Activated gamma-delta T cell treated with anti-CD3 and anti-CD28 coated beads, Interleukin-2, amount 50 U/mL, for 16 hours (primary cell): ENCODE measurements at regions not wholly inside any gene's neighbourhood (a gene's known extent, or its start where the extent isn't known, plus 50 kb on each side); places are given as distances from the start of the nearest gene placed in this dataset.

Source experiments
- DNase-seq: peaks from one replicate; pipeline ENCODE4 v3.0.0-alpha.2; 2020; ENCODE audit warnings: low read depth

DNA sequence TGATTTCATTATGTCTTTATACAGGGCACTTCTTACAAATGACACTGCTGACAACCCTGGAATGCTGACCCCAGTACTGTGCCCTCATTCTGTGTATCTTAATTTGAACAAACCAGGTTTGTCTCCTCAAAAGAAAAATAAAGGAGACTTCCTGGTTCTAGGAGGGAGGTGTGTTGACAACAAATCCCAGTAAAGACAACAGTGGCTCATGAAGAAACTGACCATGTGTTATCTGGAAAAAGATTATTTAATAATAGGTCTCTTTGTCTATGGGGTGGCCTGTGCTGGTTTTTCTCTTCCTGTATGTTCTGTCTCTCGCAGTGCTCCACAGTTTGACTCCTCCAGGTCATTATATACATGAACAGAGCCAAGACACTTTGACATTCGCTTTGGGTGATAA lies 454.6 kb downstream of the LMO4 start:
- DNase-seq: no peak

- no peak for DNase-seq
Measured at GRCh38 chr1:87785386-87785785, 456.7 kb downstream of the LMO4 start.

DNA sequence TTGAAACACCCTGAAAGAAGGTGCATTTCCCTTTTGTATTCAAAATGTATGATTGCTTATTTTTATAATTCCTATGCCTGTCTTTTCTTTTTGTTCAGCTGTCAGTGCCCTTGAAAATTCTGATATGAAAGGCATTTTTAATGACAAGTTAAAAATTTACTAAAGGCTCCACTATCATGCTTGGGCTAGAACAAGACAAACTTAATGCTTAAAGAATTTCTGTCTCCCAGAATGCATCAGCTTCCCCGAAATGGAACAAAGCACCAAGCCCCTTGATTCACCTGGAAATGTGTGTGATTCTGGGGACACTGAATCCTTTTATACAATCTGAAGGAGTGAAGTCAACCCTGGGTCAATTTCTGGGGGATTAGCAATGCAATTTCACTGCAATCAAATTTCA lies 457.5 kb downstream of the LMO4 start:
- no peak for DNase-seq

DNA sequence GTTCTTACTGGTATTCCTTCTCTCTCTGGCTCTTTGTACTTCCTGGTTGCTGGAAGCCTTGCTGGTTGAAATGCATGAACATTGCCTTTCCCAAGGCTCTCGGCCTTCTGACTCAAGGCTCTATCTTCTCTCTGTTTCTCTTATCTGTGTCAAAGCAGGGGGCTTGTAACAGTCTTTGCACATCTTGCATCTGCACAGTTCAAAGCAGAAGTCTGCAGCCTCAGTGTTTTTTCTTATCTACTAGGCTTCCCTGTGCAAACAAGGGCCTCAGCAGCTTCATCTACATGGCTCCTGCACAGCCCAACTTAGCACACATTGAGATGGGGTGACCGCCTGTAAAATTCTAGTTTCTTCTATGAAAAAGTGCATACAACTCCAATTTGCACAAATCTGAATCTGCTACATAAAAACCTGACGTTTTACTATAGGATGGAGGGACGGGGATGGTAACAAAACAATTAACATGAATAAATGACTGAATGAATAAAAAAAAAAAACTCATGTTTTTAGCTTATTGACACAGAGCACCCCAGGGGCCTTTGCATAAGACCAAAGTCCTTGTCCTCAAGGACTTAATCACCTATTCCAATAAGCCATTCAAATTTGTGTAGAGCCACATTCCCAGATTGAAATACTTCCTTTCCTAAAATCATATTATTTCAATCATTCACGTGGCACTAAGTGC lies 458.3 kb downstream of the LMO4 start:
- DNase-seq: no peak

GRCh38 chr1:87787551-87787950 lies 458.9 kb downstream of the LMO4 start:
- no peak for DNase-seq

DNA sequence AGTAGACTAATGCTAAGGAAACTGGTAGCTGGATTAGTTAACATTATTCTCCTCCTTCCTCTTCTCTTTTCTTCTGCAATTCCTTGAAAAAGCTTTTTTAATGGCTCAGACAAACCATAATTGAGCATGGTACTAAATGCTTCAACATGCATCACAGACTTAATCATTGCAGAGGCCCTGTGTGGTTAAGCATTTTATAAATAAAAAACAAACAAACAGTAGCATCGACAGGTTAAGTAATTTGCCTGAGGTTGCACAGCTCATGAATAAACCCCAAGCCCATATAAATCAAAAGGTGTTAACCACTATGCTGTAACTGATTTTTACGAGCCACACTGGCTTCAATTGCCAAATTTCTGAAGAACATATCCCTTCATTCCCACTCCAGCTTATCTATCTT lies 462.1 kb downstream of the LMO4 start:
- no peak for DNase-seq

GRCh38 chr1:87791931-87792740 lies 463.5 kb downstream of the LMO4 start:
- no peak for DNase-seq

GRCh38 chr1:87794788-87795614 lies 466.3 kb downstream of the LMO4 start:
- no peak for DNase-seq

GRCh38 chr1:87795615-87796337 lies 467.1 kb downstream of the LMO4 start:
- DNase-seq: no peak

GRCh38 chr1:87796471-87796901 lies 467.8 kb downstream of the LMO4 start:
- no peak for DNase-seq

DNA sequence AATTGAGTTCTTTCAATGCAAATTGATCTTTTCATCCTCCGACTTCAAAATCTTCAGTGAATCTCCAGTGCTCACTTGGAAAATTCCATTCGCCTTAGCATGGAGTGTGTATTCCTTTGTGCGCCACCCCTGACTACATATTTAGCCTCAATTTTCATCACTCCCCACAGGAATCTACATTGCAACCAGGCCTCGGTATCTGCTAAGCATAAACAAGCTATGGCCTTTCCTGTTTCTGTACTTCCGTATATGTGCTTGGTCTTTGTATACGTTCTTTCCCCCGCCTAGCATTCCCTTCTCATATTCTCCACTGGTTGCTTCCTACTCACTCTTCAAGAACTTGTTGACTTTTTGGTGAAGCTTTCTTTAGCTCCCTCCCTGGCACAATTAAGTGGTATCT lies 470.8 kb downstream of the LMO4 start:
- DNase-seq: no peak

DNA sequence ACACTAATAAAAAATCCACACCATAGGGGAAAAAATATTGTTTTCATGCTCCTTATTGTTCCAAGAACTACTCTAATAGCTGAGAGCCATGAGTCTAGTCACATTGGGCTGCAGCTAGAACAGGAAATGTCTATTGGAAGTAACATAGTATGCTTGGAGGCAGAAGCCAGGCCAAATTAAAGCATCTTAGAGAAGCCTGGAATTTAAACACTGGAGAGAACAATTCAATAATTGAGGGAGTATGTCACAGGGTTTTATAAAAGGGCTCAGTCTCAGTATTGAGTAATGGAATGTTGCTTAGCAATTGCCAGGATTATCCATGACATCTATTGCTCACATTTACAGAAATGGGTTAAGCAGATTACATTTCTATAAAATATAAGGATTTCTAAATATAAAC lies 471.3 kb downstream of the LMO4 start:
- no peak for DNase-seq

GRCh38 chr1:87803375-87803774 lies 474.7 kb downstream of the LMO4 start:
- no peak for DNase-seq

GRCh38 chr1:87804128-87804527 lies 475.4 kb downstream of the LMO4 start:
- DNase-seq: no peak

GRCh38 chr1:87805666-87806378 lies 477.1 kb downstream of the LMO4 start:
- DNase-seq: no peak

GRCh38 chr1:87806379-87807094 lies 477.9 kb downstream of the LMO4 start:
- DNase-seq: no peak

- DNase-seq: no peak
Measured at GRCh38 chr1:87810166-87810565, 481.5 kb downstream of the LMO4 start.

GRCh38 chr1:87812871-87813577 lies 484.3 kb downstream of the LMO4 start:
- DNase-seq: no peak

GRCh38 chr1:87814573-87814972 lies 485.9 kb downstream of the LMO4 start:
- no peak for DNase-seq

DNA sequence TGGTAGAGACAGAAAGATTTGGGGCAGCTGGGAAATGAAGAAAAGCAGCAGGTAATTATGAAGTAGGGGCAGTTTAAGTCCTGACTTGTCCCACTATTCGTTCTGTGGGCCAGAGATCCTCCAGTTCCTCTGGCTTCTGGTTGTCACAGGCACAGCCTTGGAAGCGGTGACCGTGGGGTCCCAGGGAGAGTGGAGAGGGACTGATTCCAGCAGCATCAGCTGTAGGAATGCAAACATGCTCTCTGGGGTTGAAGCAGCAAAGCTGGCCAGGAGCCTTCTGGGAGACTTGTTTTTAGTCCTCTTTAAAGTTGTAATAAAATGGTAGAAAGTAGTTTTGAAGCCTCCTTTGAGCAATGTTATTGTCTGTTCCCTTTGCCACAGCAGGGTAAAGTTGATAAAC lies 488.0 kb downstream of the LMO4 start:
- no peak for DNase-seq
